ENCODE measurements at regions not wholly inside any gene's neighbourhood (a gene's known extent, or its start where the extent isn't known, plus 50 kb on each side); places are given as distances from the start of the nearest gene placed in this dataset.

DNA sequence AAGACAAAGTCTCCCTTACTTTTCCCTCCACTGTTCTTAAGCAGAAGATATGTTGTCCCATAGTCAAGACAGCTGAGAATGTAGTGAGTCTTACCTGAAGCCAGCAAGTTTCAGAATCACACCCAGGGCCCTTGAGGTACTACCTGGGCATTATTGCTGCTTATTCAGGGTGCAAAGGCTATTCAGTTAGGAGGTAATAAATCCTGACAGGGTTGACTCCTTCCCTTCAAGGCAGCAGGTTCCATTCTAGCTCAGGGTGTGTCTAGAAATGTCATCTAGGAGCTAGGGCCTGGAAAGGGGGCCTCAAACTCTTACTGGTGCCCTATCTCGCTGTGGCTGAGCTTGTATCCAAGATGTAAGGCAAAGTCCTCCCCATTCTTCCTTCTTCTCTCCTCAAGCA lies 259.0 kb downstream of the FAT4 start:
- Histone ChIP-seq H3K36me3 (ENCODE audit: control insufficient read depth in 2 of 2, extremely low read depth in 1 of 2, insufficient read depth in 2 of 2, low read length in 2 of 2) (no peaks in the 10 kb centered on the region), H3K27ac (ENCODE audit: insufficient read depth, low read depth, low read length) (no peak overlapping the region), H3K4me2 (ENCODE audit: insufficient read depth, low read length) (no peak overlapping the region), H3K9me3 (replicated peaks; ENCODE audit: control insufficient read depth, insufficient read depth, low read length) (no peaks in the 10 kb centered on the region), H3K4me1 (ENCODE audit: control insufficient read depth, extremely low read depth, insufficient read depth, low read length) (no peaks in the 10 kb centered on the region), H2AFZ (ENCODE audit: low read depth, low read length) (no peak overlapping the region), H4K20me1 (replicated peaks; ENCODE audit: control insufficient read depth, extremely low read depth, insufficient read depth, low read length) (no peaks in the 10 kb centered on the region), H3K9ac (replicated peaks; ENCODE audit: extremely low read depth, insufficient read depth, low read length) (no peak overlapping the region), H3K27me3 (ENCODE audit: control insufficient read depth in 2 of 2, insufficient read depth in 2 of 2, low read length in 2 of 2) (no peaks in the 10 kb centered on the region), H3K79me2 (ENCODE audit: control insufficient read depth, insufficient read depth, low read length) (no peaks in the 10 kb centered on the region), H3K4me3 (replicated peaks in 1 of 3; ENCODE audit: insufficient read depth in 1 of 3, low read depth in 1 of 3, low read length in 3 of 3) (no peak overlapping the region), H3K9me1 (replicated peaks; ENCODE audit: control insufficient read depth, extremely low read depth, insufficient read depth, low read length) (no peaks in the 10 kb centered on the region)
- POLR2A ChIA-PET, result no interaction called here
- TF ChIP-seq, protein P1, sequence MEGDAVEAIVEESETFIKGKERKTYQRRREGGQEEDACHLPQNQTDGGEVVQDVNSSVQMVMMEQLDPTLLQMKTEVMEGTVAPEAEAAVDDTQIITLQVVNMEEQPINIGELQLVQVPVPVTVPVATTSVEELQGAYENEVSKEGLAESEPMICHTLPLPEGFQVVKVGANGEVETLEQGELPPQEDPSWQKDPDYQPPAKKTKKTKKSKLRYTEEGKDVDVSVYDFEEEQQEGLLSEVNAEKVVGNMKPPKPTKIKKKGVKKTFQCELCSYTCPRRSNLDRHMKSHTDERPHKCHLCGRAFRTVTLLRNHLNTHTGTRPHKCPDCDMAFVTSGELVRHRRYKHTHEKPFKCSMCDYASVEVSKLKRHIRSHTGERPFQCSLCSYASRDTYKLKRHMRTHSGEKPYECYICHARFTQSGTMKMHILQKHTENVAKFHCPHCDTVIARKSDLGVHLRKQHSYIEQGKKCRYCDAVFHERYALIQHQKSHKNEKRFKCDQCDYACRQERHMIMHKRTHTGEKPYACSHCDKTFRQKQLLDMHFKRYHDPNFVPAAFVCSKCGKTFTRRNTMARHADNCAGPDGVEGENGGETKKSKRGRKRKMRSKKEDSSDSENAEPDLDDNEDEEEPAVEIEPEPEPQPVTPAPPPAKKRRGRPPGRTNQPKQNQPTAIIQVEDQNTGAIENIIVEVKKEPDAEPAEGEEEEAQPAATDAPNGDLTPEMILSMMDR (IDR thresholded peaks at IDR 0.05; ENCODE audit: extremely low read depth in 1 of 2, insufficient read depth in 1 of 2, low read depth in 1 of 2, low read length in 2 of 2), result no peak
- TF ChIP-seq POLR2AphosphoS5 (IDR thresholded peaks at IDR 0.05; ENCODE audit: insufficient read depth, low read depth, low read length) (no peak), GATA2 (IDR thresholded peaks at IDR 0.05; ENCODE audit: insufficient read depth, insufficient read length, low read depth, low read length) (no peak), MYC (IDR thresholded peaks at IDR 0.05; ENCODE audit: low read depth, low read length) (no peak), FOS (IDR thresholded peaks at IDR 0.05; ENCODE audit: borderline replicate concordance, insufficient read depth, low read length) (no peak), JUN (IDR thresholded peaks at IDR 0.05; ENCODE audit: borderline replicate concordance, insufficient read depth, insufficient read length, low read depth) (no peak), POLR2A (IDR thresholded peaks at IDR 0.05; ENCODE audit: low read depth, low read length) (no peak), EZH2 (IDR thresholded peaks at IDR 0.05; ENCODE audit: borderline replicate concordance, low read depth, low read length, severe bottlenecking) (no peak)
- TF ChIP-seq, protein P2, sequence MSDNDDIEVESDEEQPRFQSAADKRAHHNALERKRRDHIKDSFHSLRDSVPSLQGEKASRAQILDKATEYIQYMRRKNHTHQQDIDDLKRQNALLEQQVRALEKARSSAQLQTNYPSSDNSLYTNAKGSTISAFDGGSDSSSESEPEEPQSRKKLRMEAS (IDR thresholded peaks at IDR 0.05; ENCODE audit: insufficient read depth, insufficient read length), result no peak
- FAIRE-seq (no peak), DNase-seq (ENCODE audit: low read depth, low spot score) (no peak)
- intact Hi-C loops (cut with micrococcal nuclease), result no loop called here
- CTCF ChIA-PET, result no interaction called here
- dilution Hi-C loops (cut with MboI; ENCODE audit: extremely low pct_ligation_motif_present, low sequenced_read_pairs), result no loop called here
- BruUV-seq (replicated peaks), result no TSS peak
